ENCODE measurements at regions not wholly inside any gene's neighbourhood (a gene's known extent, or its start where the extent isn't known, plus 50 kb on each side); places are given as distances from the start of the nearest gene placed in this dataset.

DNA sequence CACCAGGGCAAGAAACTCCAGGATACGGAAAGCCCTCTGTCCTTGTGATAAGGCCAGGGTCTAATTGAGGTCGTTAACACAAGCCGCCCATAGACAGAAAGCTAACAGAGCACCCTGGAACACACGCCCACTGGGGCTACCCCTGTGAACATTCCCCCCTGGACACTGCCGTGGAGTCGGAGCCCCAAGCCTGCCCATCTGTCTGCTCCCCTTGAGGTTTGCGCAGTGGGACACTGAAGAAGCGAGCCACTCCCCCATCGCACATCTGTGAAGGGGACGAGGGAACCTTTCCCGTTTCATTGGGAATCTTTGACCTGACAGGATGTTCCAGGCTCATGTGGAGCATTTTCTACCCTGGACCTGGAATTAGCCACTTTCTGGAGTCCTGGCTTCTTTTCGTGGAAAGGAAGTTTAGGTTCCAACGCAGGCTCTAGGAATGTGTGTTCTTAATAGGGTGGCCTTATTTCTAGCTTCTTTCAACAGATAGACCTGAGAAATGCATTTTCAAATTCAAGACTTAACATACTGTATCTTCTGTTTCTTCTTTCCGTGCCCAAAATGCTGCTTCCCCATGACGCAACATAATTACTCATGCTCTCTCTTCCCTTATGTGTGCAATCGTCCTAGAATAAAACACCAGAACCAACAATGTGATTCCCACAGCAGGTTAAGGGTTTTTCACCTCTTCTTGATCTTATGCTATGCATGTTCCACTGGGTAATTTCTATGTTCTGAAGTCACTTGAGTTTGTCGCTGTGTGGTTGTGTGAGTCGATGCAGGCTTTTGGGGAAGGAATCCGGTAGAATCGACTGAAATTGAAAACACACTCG, 161.1 kb downstream of the ERMARD start:
- TF ChIP-seq, protein P1, sequence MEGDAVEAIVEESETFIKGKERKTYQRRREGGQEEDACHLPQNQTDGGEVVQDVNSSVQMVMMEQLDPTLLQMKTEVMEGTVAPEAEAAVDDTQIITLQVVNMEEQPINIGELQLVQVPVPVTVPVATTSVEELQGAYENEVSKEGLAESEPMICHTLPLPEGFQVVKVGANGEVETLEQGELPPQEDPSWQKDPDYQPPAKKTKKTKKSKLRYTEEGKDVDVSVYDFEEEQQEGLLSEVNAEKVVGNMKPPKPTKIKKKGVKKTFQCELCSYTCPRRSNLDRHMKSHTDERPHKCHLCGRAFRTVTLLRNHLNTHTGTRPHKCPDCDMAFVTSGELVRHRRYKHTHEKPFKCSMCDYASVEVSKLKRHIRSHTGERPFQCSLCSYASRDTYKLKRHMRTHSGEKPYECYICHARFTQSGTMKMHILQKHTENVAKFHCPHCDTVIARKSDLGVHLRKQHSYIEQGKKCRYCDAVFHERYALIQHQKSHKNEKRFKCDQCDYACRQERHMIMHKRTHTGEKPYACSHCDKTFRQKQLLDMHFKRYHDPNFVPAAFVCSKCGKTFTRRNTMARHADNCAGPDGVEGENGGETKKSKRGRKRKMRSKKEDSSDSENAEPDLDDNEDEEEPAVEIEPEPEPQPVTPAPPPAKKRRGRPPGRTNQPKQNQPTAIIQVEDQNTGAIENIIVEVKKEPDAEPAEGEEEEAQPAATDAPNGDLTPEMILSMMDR (IDR thresholded peaks at IDR 0.05; ENCODE audit: unreplicated experiment): no peak
- H3K9me3 Mint-ChIP-seq (ENCODE audit: low read depth, unreplicated experiment): no peaks in the 10 kb centered on the region
- no TSS peak for BruUV-seq (replicated peaks)
- H3K4me3 Mint-ChIP-seq (ENCODE audit: low read depth, unreplicated experiment): no peak overlapping the region
- DNase-seq: no peak
- CTCF ChIA-PET: no interaction called here
- intact Hi-C loops (cut with micrococcal nuclease; ENCODE audit: unreplicated experiment): no loop called here
- no peak overlapping the region for H3K27ac Mint-ChIP-seq (ENCODE audit: unreplicated experiment)
- H3K27me3 Mint-ChIP-seq (ENCODE audit: unreplicated experiment): peaks cover 33% of the 10 kb centered on the region
- H3K4me1 Mint-ChIP-seq (ENCODE audit: low read depth, unreplicated experiment): no peaks in the 10 kb centered on the region
- H3K36me3 Mint-ChIP-seq (ENCODE audit: insufficient read depth, unreplicated experiment): no peaks in the 10 kb centered on the region

- H3K36me3 Mint-ChIP-seq (ENCODE audit: insufficient read depth, unreplicated experiment): no peaks in the 10 kb centered on the region
- intact Hi-C loops (cut with micrococcal nuclease; ENCODE audit: unreplicated experiment): no loop called here
- H3K4me1 Mint-ChIP-seq (ENCODE audit: low read depth, unreplicated experiment): no peaks in the 10 kb centered on the region
- TF ChIP-seq, protein P1 (IDR thresholded peaks at IDR 0.05; ENCODE audit: unreplicated experiment): no peak
- no peak for DNase-seq
- H3K9me3 Mint-ChIP-seq (ENCODE audit: low read depth, unreplicated experiment): no peaks in the 10 kb centered on the region
- BruUV-seq (replicated peaks): no TSS peak
- no peak overlapping the region for H3K27ac Mint-ChIP-seq (ENCODE audit: unreplicated experiment)
- H3K4me3 Mint-ChIP-seq (ENCODE audit: low read depth, unreplicated experiment): no peak overlapping the region
- CTCF ChIA-PET: no interaction called here
- H3K27me3 Mint-ChIP-seq (ENCODE audit: unreplicated experiment): peaks cover 43% of the 10 kb centered on the region
Measured at GRCh38 chr6:169911264-169912263, 160.1 kb downstream of the ERMARD start.

DNA sequence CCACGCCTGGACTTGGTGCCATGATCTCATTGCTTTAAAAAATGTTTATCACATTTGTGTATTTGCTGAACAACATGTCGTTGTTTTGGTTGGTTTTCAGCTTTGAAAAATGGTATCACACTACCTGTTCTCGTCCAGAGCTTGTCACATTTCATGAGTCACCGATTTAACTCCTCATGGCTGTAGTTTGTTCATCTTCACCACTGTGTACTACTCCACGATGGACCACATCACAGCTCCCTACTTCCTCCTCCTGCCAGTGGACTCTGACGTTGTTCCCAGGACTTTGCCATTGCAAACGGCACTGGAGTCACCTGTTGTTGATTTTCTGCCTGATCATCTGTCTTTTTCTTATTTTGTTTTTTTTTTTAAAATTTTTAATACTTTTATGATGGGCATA, 157.7 kb downstream of the ERMARD start:
- TF ChIP-seq, protein P1 (IDR thresholded peaks at IDR 0.05; ENCODE audit: unreplicated experiment): no peak
- intact Hi-C loops (cut with micrococcal nuclease; ENCODE audit: unreplicated experiment): no loop called here
- no TSS peak for BruUV-seq (replicated peaks)
- DNase-seq: no peak
- no peak overlapping the region for H3K27ac Mint-ChIP-seq (ENCODE audit: unreplicated experiment)
- no peaks in the 10 kb centered on the region for H3K4me1 Mint-ChIP-seq (ENCODE audit: low read depth, unreplicated experiment)
- H3K4me3 Mint-ChIP-seq (ENCODE audit: low read depth, unreplicated experiment): no peak overlapping the region
- CTCF ChIA-PET: no interaction called here
- no peaks in the 10 kb centered on the region for H3K9me3 Mint-ChIP-seq (ENCODE audit: low read depth, unreplicated experiment)
- peaks cover 43% of the 10 kb centered on the region for H3K27me3 Mint-ChIP-seq (ENCODE audit: unreplicated experiment)
- no peaks in the 10 kb centered on the region for H3K36me3 Mint-ChIP-seq (ENCODE audit: insufficient read depth, unreplicated experiment)

GRCh38 chr6:169908403-169908933, 157.0 kb downstream of the ERMARD start:
- no peak for DNase-seq
- no peaks in the 10 kb centered on the region for H3K9me3 Mint-ChIP-seq (ENCODE audit: low read depth, unreplicated experiment)
- CTCF ChIA-PET: no interaction called here
- BruUV-seq (replicated peaks): no TSS peak
- intact Hi-C loops (cut with micrococcal nuclease; ENCODE audit: unreplicated experiment): no loop called here
- H3K36me3 Mint-ChIP-seq (ENCODE audit: insufficient read depth, unreplicated experiment): no peaks in the 10 kb centered on the region
- no peak overlapping the region for H3K4me3 Mint-ChIP-seq (ENCODE audit: low read depth, unreplicated experiment)
- TF ChIP-seq, protein P1 (IDR thresholded peaks at IDR 0.05; ENCODE audit: unreplicated experiment): no peak
- H3K4me1 Mint-ChIP-seq (ENCODE audit: low read depth, unreplicated experiment): no peaks in the 10 kb centered on the region
- no peak overlapping the region for H3K27ac Mint-ChIP-seq (ENCODE audit: unreplicated experiment)
- H3K27me3 Mint-ChIP-seq (ENCODE audit: unreplicated experiment): peaks cover 43% of the 10 kb centered on the region
